ENCODE measurements at regions not wholly inside any gene's neighbourhood (a gene's known extent, or its start where the extent isn't known, plus 50 kb on each side); places are given as distances from the start of the nearest gene placed in this dataset.

DNA sequence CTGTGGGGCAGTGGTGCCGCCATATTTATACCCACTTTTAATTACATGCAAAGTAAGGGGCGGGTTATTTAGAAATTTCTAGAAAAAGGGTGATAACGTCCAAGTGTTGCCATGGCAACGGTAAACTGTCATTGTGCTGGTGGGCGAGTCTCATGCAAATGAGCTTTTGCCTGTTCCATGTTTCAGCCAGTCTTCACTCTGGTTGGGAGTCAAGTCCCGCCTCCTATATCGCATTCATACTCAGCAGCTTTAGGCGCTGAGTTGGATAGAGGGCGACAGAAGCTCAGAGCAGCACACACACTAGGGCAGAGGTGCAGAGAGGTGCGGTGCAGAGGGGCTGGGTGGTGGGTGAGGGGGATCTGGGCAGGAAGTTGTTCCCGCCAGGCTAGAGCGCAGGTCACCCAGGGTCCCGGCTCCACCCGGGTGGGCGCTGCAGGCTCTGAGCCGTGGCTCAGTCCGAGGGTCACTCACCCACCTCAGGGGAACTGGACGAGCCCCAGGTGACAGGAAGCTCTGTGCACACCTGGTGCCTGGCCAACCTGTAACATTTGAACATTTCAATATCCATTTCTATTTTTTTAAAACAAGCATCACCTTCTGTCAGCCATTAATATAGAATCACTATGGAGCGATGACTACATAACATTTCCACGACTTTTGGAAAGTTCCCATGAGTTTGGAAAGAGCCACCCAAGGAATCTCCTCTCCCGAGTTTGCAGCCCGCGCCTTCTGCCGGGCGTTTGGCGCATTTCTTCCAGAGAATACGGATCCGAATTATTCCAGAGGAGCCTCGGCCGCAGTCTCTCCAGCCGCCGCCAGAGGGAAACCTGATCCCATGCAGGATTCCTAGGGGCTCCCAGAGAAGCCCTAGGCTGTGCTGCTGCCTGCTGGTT, 89.1 kb upstream of the PHACTR3 start:
- H3K27me3 Mint-ChIP-seq, result peaks cover 78% of the 10 kb centered on the region
- H3K27ac Mint-ChIP-seq, result no peak overlapping the region
- DNase-seq, result no peak
- H3K9me3 ChIP-seq (ENCODE audit: control insufficient read depth, low read length, poor library complexity, severe bottlenecking), result no peaks in the 10 kb centered on the region
- ATAC-seq, result no peak
- peaks cover 2% of the 10 kb centered on the region for H3K4me1 Mint-ChIP-seq
- H3K4me3 Mint-ChIP-seq, result no peak overlapping the region
- no peaks in the 10 kb centered on the region for H3K36me3 Mint-ChIP-seq (ENCODE audit: low read depth)

DNA sequence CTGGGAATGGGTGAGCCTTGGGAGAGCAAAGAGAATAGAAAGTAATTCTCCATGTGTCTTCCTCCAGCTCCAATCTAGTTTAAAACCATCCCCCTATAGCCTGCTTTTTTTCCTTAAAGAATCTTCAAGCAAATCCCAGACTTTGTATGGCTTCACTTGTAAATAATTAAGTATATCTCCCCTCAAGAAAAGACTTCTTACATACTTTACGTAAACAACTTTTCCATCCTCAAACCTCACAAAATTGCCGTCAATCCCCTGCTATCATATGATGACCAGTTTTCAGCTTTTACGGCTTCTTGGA, 88.5 kb upstream of the PHACTR3 start:
- H3K9me3 ChIP-seq (ENCODE audit: control insufficient read depth, low read length, poor library complexity, severe bottlenecking), result no peaks in the 10 kb centered on the region
- ATAC-seq (no peak), DNase-seq (no peak)
- Mint-ChIP-seq H3K36me3 (ENCODE audit: low read depth) (no peaks in the 10 kb centered on the region), H3K4me1 (peaks cover 2% of the 10 kb centered on the region), H3K4me3 (no peak overlapping the region), H3K27ac (no peak overlapping the region), H3K27me3 (peaks cover 84% of the 10 kb centered on the region)

GRCh38 chr20:59518881-59519706, 85.2 kb upstream of the PHACTR3 start:
- no peak overlapping the region for H3K27ac Mint-ChIP-seq
- no peaks in the 10 kb centered on the region for H3K9me3 ChIP-seq (ENCODE audit: control insufficient read depth, low read length, poor library complexity, severe bottlenecking)
- no peak overlapping the region for H3K4me3 Mint-ChIP-seq
- no peaks in the 10 kb centered on the region for H3K36me3 Mint-ChIP-seq (ENCODE audit: low read depth)
- no peak for DNase-seq
- H3K4me1 Mint-ChIP-seq, result peaks cover 2% of the 10 kb centered on the region
- peaks cover 92% of the 10 kb centered on the region for H3K27me3 Mint-ChIP-seq
- ATAC-seq, result peak; percentile 65

DNA sequence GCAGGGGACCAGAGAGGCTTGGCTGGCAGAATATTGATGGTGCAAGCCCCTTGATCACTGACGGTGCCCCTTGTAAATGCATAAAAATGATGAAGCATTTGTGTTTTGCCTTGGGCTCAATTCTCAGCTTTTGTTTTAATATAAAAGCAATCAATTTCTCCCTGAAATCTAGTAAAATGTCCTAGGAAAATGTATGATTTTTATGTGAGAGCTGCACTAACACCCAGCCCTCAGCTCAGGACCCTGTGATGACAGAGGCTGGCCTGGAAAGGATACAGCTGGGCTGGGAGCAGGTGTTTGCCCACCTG, 84.7 kb upstream of the PHACTR3 start:
- H3K27me3 Mint-ChIP-seq, result peaks cover 92% of the 10 kb centered on the region

DNA sequence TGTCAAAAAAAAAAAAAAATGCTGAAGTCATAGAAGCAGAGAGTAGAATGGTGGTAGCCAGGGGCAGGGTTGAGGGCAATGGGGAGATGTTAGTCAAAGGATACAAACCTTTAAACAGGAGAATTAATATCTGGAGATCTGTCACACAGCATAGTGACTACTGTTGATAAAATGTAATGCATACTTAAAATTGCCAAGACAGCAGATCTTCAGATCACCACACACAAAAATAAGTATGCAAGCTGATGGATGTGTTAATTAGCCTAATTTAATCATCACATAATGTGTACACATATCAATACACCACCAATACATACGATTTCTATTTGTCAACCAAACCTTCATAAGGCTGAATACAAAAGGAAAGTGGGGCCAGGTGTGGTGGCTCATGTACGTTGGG, 83.5 kb upstream of the PHACTR3 start:
- no peaks in the 10 kb centered on the region for H3K36me3 Mint-ChIP-seq (ENCODE audit: low read depth)
- H3K4me1 Mint-ChIP-seq, result peaks cover 2% of the 10 kb centered on the region
- H3K27ac Mint-ChIP-seq, result no peak overlapping the region
- peaks cover 96% of the 10 kb centered on the region for H3K27me3 Mint-ChIP-seq
- H3K4me3 Mint-ChIP-seq, result no peak overlapping the region
- ATAC-seq, result no peak
- no peak for DNase-seq
- H3K9me3 ChIP-seq (ENCODE audit: control insufficient read depth, low read length, poor library complexity, severe bottlenecking), result no peaks in the 10 kb centered on the region

More for the DNA sequence above, 84.7 kb upstream of the PHACTR3 start:
- no peak for ATAC-seq
- Mint-ChIP-seq H3K27ac (no peak overlapping the region), H3K4me1 (peaks cover 2% of the 10 kb centered on the region), H3K36me3 (ENCODE audit: low read depth) (no peaks in the 10 kb centered on the region), H3K4me3 (no peak overlapping the region)
- no peaks in the 10 kb centered on the region for H3K9me3 ChIP-seq (ENCODE audit: control insufficient read depth, low read length, poor library complexity, severe bottlenecking)
- DNase-seq, result no peak

GRCh38 chr20:59525500-59526241, 78.7 kb upstream of the PHACTR3 start:
- Mint-ChIP-seq H3K4me1 (no peaks in the 10 kb centered on the region), H3K27me3 (peaks cover 92% of the 10 kb centered on the region), H3K36me3 (ENCODE audit: low read depth) (no peaks in the 10 kb centered on the region), H3K27ac (no peak overlapping the region), H3K4me3 (no peak overlapping the region)
- no peak for ATAC-seq
- no peaks in the 10 kb centered on the region for H3K9me3 ChIP-seq (ENCODE audit: control insufficient read depth, low read length, poor library complexity, severe bottlenecking)
- DNase-seq, result no peak

- Mint-ChIP-seq H3K36me3 (ENCODE audit: low read depth) (no peaks in the 10 kb centered on the region), H3K4me3 (no peak overlapping the region), H3K27ac (no peak overlapping the region), H3K27me3 (peaks cover 88% of the 10 kb centered on the region), H3K4me1 (no peaks in the 10 kb centered on the region)
- DNase-seq (no peak), ATAC-seq (no peak)
- H3K9me3 ChIP-seq (ENCODE audit: control insufficient read depth, low read length, poor library complexity, severe bottlenecking), result no peaks in the 10 kb centered on the region
Observed at GRCh38 chr20:59526242-59527225, 77.8 kb upstream of the PHACTR3 start.

DNA sequence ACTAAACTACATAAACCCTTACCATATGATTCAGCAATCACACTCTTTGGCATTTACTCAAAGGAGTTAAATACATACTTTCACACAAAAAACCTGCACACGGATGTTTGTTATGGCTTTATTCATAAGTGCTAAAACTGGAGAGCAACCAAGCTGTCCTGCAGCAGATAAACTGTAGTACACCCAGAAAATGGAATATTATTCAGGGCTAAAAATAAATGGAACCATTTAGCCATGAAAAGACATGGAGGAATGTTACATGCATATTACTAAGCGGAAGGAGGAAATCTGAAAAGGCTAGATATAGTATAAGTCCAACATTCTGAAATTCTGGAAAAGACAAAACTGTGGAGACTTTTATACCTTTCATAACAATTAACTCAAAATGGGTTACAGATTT, 73.6 kb upstream of the PHACTR3 start:
- no peak for ATAC-seq
- Mint-ChIP-seq H3K36me3 (ENCODE audit: low read depth) (no peaks in the 10 kb centered on the region), H3K27ac (no peak overlapping the region), H3K4me1 (no peaks in the 10 kb centered on the region), H3K27me3 (peaks cover 49% of the 10 kb centered on the region), H3K4me3 (no peak overlapping the region)
- H3K9me3 ChIP-seq (ENCODE audit: control insufficient read depth, low read length, poor library complexity, severe bottlenecking), result no peaks in the 10 kb centered on the region
- no peak for DNase-seq

GRCh38 chr20:59537991-59538390, 66.3 kb upstream of the PHACTR3 start:
- Mint-ChIP-seq H3K4me1 (no peaks in the 10 kb centered on the region), H3K36me3 (ENCODE audit: low read depth) (no peaks in the 10 kb centered on the region), H3K4me3 (no peak overlapping the region), H3K27me3 (peaks cover 6% of the 10 kb centered on the region), H3K27ac (no peak overlapping the region)
- H3K9me3 ChIP-seq (ENCODE audit: control insufficient read depth, low read length, poor library complexity, severe bottlenecking), result peaks cover 2% of the 10 kb centered on the region
- no peak for ATAC-seq
- no peak for DNase-seq

DNA sequence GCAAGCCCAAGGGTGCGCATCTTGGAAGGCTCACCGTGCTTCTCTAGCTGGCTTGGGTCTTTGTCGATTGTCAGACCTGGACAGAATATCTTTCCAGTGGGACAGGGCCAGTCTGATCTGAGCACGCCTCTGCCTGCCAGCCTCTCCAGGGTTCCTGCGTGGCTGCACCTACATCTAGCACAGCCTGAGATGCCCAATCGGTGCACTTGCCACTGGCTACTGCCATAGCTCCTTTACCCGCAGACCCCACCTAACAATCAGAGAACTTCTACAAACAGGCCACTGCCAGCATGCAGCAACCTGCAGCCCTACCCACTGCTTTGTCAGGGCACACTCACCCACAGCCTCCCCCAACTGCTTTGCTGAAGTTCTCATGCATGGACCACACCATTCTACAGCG, 56.7 kb upstream of the PHACTR3 start:
- DNase-seq, result no peak
- Mint-ChIP-seq H3K4me1 (peaks cover 2% of the 10 kb centered on the region), H3K27me3 (peaks cover 35% of the 10 kb centered on the region), H3K27ac (no peak overlapping the region), H3K36me3 (ENCODE audit: low read depth) (peaks cover 2% of the 10 kb centered on the region), H3K4me3 (no peak overlapping the region)
- H3K9me3 ChIP-seq (ENCODE audit: control insufficient read depth, low read length, poor library complexity, severe bottlenecking), result no peaks in the 10 kb centered on the region
- no peak for ATAC-seq
